ENCODE measurements at regions not wholly inside any gene's neighbourhood (a gene's known extent, or its start where the extent isn't known, plus 50 kb on each side); places are given as distances from the start of the nearest gene placed in this dataset.

- ATAC-seq (no peak), DNase-seq (no peak)
- Histone ChIP-seq H3K36me3 (no peaks in the 10 kb centered on the region), H3K9me3 (no peaks in the 10 kb centered on the region), H3K4me3 (no peak overlapping the region), H3K27me3 (no peaks in the 10 kb centered on the region), H3K4me1 (no peaks in the 10 kb centered on the region), H3K27ac (no peak overlapping the region)
- TF ChIP-seq CTCF (IDR thresholded peaks at IDR 0.05): no peak
- intact Hi-C loops (cut with DNase I): no loop called here
These were observed 94.5 kb upstream of the ENPP6 start for GRCh38 chr4:184312126-184312525.

- no peak for DNase-seq
- Histone ChIP-seq H3K36me3 (no peaks in the 10 kb centered on the region), H3K27ac (no peak overlapping the region), H3K4me3 (no peak overlapping the region), H3K9me3 (no peaks in the 10 kb centered on the region), H3K4me1 (no peaks in the 10 kb centered on the region), H3K27me3 (no peaks in the 10 kb centered on the region)
- ATAC-seq: no peak
- intact Hi-C loops (cut with DNase I): no loop called here
- no peak for TF ChIP-seq CTCF (IDR thresholded peaks at IDR 0.05)
These were observed 93.4 kb upstream of the ENPP6 start for GRCh38 chr4:184310881-184311709.

GRCh38 chr4:184310171-184310567 lies 92.5 kb upstream of the ENPP6 start:
- ATAC-seq: peak; percentile 91
- Histone ChIP-seq H3K4me3 (no peak overlapping the region), H3K4me1 (no peaks in the 10 kb centered on the region), H3K36me3 (no peaks in the 10 kb centered on the region), H3K27me3 (no peaks in the 10 kb centered on the region), H3K27ac (no peak overlapping the region), H3K9me3 (no peaks in the 10 kb centered on the region)
- no peak for DNase-seq
- intact Hi-C loops (cut with DNase I): no loop called here
- TF ChIP-seq CTCF (IDR thresholded peaks at IDR 0.05): peak; percentile 38

GRCh38 chr4:184309241-184310170 lies 91.8 kb upstream of the ENPP6 start:
- intact Hi-C loops (cut with DNase I): no loop called here
- no peak overlapping the region for H3K27ac ChIP-seq
- no peak for TF ChIP-seq CTCF (IDR thresholded peaks at IDR 0.05)

GRCh38 chr4:184306949-184307348 lies 89.3 kb upstream of the ENPP6 start:
- no peaks in the 10 kb centered on the region for H3K27me3 ChIP-seq
- intact Hi-C loops (cut with DNase I): no loop called here
- no peak overlapping the region for H3K27ac ChIP-seq
- H3K9me3 ChIP-seq: no peaks in the 10 kb centered on the region
- no peak for TF ChIP-seq CTCF (IDR thresholded peaks at IDR 0.05)
- no peak for DNase-seq
- H3K4me1 ChIP-seq: no peaks in the 10 kb centered on the region
- H3K36me3 ChIP-seq: no peaks in the 10 kb centered on the region
- no peak for ATAC-seq
- no peak overlapping the region for H3K4me3 ChIP-seq

More at GRCh38 chr4:184309241-184310170, 91.8 kb upstream of the ENPP6 start:
- Histone ChIP-seq H3K9me3 (no peaks in the 10 kb centered on the region), H3K27me3 (no peaks in the 10 kb centered on the region), H3K4me3 (no peak overlapping the region), H3K4me1 (no peaks in the 10 kb centered on the region), H3K36me3 (no peaks in the 10 kb centered on the region)
- ATAC-seq: no peak
- DNase-seq: no peak

Measured in upper lobe of right lung (tissue), 1 donor.